ENCODE measurements at regions not wholly inside any gene's neighbourhood (a gene's known extent, or its start where the extent isn't known, plus 50 kb on each side); places are given as distances from the start of the nearest gene placed in this dataset.

DNA sequence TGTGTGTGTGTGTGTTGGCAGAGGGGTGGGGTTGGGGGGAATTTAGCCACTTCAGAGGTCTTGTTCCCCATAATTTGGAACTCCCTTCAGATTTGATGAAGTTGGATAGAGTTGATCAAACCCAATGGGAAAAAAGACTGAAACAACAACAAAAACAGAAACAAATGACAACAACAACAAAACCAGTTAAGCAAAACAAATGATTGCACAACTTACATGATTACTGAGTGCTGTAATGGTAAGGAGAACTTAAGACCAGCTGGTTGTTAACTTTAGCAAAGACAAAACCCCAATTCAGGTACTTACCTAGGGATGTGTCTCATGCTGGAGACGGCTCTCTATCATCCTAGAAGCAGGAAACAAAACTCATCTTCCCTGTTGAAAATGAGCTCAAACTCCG, 107.8 kb upstream of the DDHD1 start:
- Histone ChIP-seq H2BK15ac (ENCODE audit: low read depth, low read length) (no peak overlapping the region), H3K23ac (ENCODE audit: insufficient read length, low read depth, low read length) (no peak overlapping the region), H4K5ac (ENCODE audit: insufficient read length, low read depth, low read length) (no peak overlapping the region), H3K4me2 (ENCODE audit: insufficient read depth, insufficient read length, low read length) (no peak overlapping the region), H3K9ac (ENCODE audit: extremely low read depth, insufficient read length, low read length) (no peak overlapping the region), H3K14ac (ENCODE audit: insufficient read depth, low read length) (no peak overlapping the region), H4K20me1 (ENCODE audit: control insufficient read depth, insufficient read depth, insufficient read length) (no peaks in the 10 kb centered on the region), H3K79me1 (ENCODE audit: insufficient read depth, low read depth, low read length, poor library complexity, severe bottlenecking) (no peaks in the 10 kb centered on the region), H2BK12ac (ENCODE audit: insufficient read length, low read depth, low read length) (no peak overlapping the region), H3K4ac (ENCODE audit: low read depth, low read length) (no peak overlapping the region), H4K91ac (ENCODE audit: insufficient read length, low read depth, low read length) (no peak overlapping the region), H2AFZ (ENCODE audit: low read length) (no peak overlapping the region), H3K27ac (ENCODE audit: insufficient read length, low read depth, low read length) (no peak overlapping the region), H2AK5ac (ENCODE audit: insufficient read length, low read length) (no peak overlapping the region), H3K18ac (ENCODE audit: insufficient read length, low read depth, low read length) (no peak overlapping the region), H3K9me3 (ENCODE audit: control insufficient read depth, low read depth, low read length) (peaks cover 4% of the 10 kb centered on the region), H3K23me2 (ENCODE audit: insufficient read length, low read depth, low read length, poor library complexity, severe bottlenecking) (no peaks in the 10 kb centered on the region), H2BK20ac (ENCODE audit: low read depth, low read length, poor library complexity, severe bottlenecking) (no peak overlapping the region), H2BK5ac (ENCODE audit: insufficient read length, low read length) (no peak overlapping the region), H2BK120ac (ENCODE audit: low read depth, low read length, poor library complexity, severe bottlenecking) (no peak overlapping the region), H3K56ac (ENCODE audit: insufficient read length, low read depth, low read length) (no peak overlapping the region), H3T11ph (ENCODE audit: low read length) (no peak overlapping the region), H4K8ac (replicated peaks; ENCODE audit: insufficient read length, low read depth, low read length) (no peak overlapping the region), H3K27me3 (ENCODE audit: insufficient read depth, low read length) (no peaks in the 10 kb centered on the region), H3K79me2 (ENCODE audit: insufficient read depth, low read length) (no peaks in the 10 kb centered on the region), H3K4me1 (ENCODE audit: insufficient read depth, low read length) (no peaks in the 10 kb centered on the region)
- Mint-ChIP-seq H3K27me3 (ENCODE audit: low read depth) (no peaks in the 10 kb centered on the region), H3K4me3 (no peak overlapping the region), H3K9me3 (peaks cover 40 to 44% of the 10 kb centered on the region in 2 experiments), H3K36me3 (ENCODE audit: insufficient read depth in 1 of 3, low read depth in 3 of 3) (peaks cover 7 to 42% (median 23%) of the 10 kb centered on the region in 3 experiments), H3K27ac (no peak overlapping the region), H3K4me1 (peaks cover 8 to 13% of the 10 kb centered on the region in 2 experiments)
- no peak for TF ChIP-seq CTCF (conservative IDR thresholded peaks at IDR 0.05)
- no peak for DNase-seq
- no CpG with 5 or more reads among the region's 2 CpGs for WGBS (ENCODE audit: extremely low coverage, insufficient read length, low lambda C conversion rate)
